Activated naive CD4-positive, alpha-beta T cell treated with anti-CD3 and anti-CD28 coated beads for 36 hours (primary cell): ENCODE measurements at regions not wholly inside any gene's neighbourhood (a gene's known extent, or its start where the extent isn't known, plus 50 kb on each side); places are given as distances from the start of the nearest gene placed in this dataset.

Source experiments
- CTCF ChIA-PET: fragments of 350-600 bp; sonication (Branson Sonifier 250); formaldehyde crosslinking; loops from one replicate; lab custom pipeline; 2021; ENCODE audit warnings: antibody characterized with exemption; lab: Charles Lee
- DNase-seq: peaks from one replicate; pipeline ENCODE4 v3.0.0-alpha.2; 2020
- H3K27ac Mint-ChIP-seq: one replicate; pipeline ENCODE4 v1.8.0; 2021; ENCODE audit warnings: mild to moderate bottlenecking, mixed read lengths
- H3K27me3 Mint-ChIP-seq: one replicate; pipeline ENCODE4 v1.8.0; 2021; ENCODE audit warnings: low read depth, mixed read lengths
- H3K36me3 Mint-ChIP-seq: one replicate; pipeline ENCODE4 v1.8.0; 2021; ENCODE audit warnings: low read depth, mixed read lengths
- H3K4me1 Mint-ChIP-seq: one replicate; pipeline ENCODE4 v1.8.0; 2021; ENCODE audit warnings: low read depth, mixed read lengths
- H3K4me3 Mint-ChIP-seq: one replicate; pipeline ENCODE4 v1.8.0; 2021; ENCODE audit warnings: mild to moderate bottlenecking, moderate library complexity, mixed read lengths
- H3K9me3 Mint-ChIP-seq: one replicate; pipeline ENCODE4 v1.8.0; 2021; ENCODE audit warnings: mixed read lengths
- intact Hi-C: fragments of 100-400 bp; cut with micrococcal nuclease; formaldehyde crosslinking; loops from one replicate; pipeline ENCODE4 v1.15.1; 2023

DNA sequence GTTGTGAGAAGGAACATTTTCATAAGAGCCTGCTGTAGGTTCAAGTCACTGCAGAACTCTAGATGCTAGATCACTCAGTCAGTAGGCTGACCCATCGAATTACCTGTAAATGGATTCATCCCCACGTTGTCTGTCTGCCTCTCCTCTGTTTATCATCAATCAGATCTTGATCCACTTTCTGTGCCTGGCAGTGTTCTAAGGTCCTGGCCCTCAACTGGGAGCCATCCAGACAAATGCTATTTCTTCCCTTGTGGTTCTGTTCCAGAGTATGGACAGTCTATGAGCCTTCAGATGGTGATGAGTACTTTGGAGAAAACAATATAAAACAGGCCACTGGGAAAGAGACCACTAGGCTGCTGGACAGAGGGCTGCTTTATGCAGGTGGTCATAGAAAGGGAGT, 699.4 kb upstream of the TMEM132C start:
- intact Hi-C loops: no loop called here
- no peaks in the 10 kb centered on the region for H3K4me1 Mint-ChIP-seq
- H3K27ac Mint-ChIP-seq: no peak overlapping the region

DNA sequence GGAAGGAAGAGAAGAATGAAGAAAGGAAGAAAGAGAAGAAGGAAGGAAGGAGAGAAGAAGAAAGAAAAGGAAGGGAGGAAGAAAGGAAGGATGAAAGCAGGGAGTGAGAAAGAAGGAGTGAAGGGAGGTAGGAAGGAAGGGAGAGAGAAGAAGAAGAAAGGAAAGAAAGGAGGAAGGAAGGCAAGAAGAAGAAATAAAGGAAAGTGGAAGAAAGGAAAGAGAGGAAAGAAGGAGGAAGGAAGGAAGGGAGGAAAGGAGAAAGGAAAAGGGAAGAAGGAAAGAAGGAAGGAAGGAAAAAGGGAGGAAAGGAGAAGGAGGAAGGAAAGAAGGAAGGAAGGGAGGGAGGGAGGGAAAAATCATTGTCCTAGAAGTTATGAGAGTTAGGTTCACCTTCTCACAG, 696.6 kb upstream of the TMEM132C start:
- no peak for DNase-seq
- CTCF ChIA-PET: no interaction called here
- intact Hi-C loops: no loop called here
- no peak overlapping the region for H3K4me3 Mint-ChIP-seq
- no peaks in the 10 kb centered on the region for H3K27me3 Mint-ChIP-seq
- no peaks in the 10 kb centered on the region for H3K4me1 Mint-ChIP-seq
- H3K36me3 Mint-ChIP-seq: no peaks in the 10 kb centered on the region
- peaks cover 8% of the 10 kb centered on the region for H3K9me3 Mint-ChIP-seq
- no peak overlapping the region for H3K27ac Mint-ChIP-seq

More for the DNA sequence above, 699.4 kb upstream of the TMEM132C start:
- no peak for DNase-seq
- Mint-ChIP-seq H3K4me3 (no peak overlapping the region), H3K9me3 (peaks cover 12% of the 10 kb centered on the region), H3K36me3 (no peaks in the 10 kb centered on the region), H3K27me3 (peaks cover 5% of the 10 kb centered on the region)
- CTCF ChIA-PET: no interaction called here

DNA sequence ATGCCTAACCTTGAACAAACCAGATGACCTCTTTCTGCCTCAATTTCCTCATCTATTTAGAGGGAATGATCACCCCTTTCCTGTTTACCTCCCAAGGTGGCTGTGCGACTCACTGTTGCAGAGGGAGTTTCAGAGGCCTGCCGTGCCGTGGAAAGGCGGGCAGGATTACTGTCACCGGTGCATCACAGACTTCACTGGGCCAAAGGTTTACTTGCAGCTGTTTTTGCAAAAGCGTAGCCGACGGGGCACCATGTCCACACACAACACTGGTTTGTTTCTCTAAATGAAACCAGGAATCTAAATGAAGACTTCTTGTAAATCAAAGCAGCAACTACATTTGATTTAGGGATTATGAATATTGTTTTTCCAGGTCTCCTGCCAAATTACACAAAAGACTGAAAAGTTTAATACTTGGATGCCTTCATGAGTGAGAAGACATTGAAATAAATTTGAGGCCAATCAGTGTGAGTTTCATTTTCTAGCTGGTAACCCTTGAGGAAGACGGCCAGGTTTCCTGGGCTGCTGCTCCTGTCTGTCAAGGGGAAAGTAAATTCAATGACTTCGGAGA, 696.1 kb upstream of the TMEM132C start:
- Mint-ChIP-seq H3K4me1 (no peaks in the 10 kb centered on the region), H3K27ac (no peak overlapping the region), H3K27me3 (no peaks in the 10 kb centered on the region), H3K9me3 (peaks cover 8% of the 10 kb centered on the region), H3K36me3 (no peaks in the 10 kb centered on the region), H3K4me3 (no peak overlapping the region)
- intact Hi-C loops: no loop called here
- CTCF ChIA-PET: no interaction called here
- no peak for DNase-seq

DNA sequence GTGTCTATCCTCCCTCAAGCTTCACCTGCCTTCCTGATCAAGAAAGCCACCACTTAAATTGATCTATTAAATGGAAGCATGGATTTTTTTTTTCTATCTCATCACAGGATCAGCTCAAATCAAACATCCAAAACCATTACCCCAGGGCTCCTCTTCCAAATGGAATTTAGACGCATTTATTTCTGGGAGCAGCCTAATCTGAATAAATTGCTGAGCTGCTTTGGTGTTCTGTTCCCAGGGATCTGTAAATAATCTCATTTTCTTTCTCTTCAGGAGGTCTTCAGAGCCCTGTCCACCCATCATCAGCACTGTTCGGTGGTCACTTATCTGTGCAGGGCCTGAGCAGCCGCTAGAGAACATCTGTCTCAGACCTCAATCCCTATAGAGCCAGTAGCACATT, 695.4 kb upstream of the TMEM132C start:
- no peaks in the 10 kb centered on the region for H3K4me1 Mint-ChIP-seq
- no peak for DNase-seq
- peaks cover 8% of the 10 kb centered on the region for H3K9me3 Mint-ChIP-seq
- no peak overlapping the region for H3K4me3 Mint-ChIP-seq
- intact Hi-C loops: no loop called here
- no peak overlapping the region for H3K27ac Mint-ChIP-seq
- H3K27me3 Mint-ChIP-seq: no peaks in the 10 kb centered on the region
- CTCF ChIA-PET: no interaction called here
- no peaks in the 10 kb centered on the region for H3K36me3 Mint-ChIP-seq

DNA sequence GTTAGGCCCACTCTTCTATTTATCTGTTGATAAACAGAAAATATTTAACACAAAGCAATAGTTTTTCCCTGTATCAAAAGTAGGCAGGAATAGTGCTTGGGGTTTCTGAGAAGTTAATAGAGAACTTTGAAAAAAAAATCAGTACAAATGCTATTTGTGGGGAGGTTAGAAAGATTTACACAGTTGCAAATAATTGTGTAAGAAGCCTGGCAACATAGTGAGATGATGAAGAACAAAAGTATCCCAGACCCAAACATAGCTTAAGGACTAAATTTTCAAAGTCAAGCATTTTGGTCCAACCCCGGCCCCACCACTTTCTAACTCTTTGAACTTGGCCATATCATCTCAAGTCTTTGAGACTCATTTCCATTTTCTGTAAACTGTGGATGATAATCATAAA, 687.5 kb upstream of the TMEM132C start:
- no peak overlapping the region for H3K27ac Mint-ChIP-seq
- CTCF ChIA-PET: no interaction called here
- H3K36me3 Mint-ChIP-seq: no peaks in the 10 kb centered on the region
- intact Hi-C loops: no loop called here
- H3K9me3 Mint-ChIP-seq: no peaks in the 10 kb centered on the region
- DNase-seq: no peak
- no peaks in the 10 kb centered on the region for H3K4me1 Mint-ChIP-seq
- H3K27me3 Mint-ChIP-seq: no peaks in the 10 kb centered on the region
- no peak overlapping the region for H3K4me3 Mint-ChIP-seq

DNA sequence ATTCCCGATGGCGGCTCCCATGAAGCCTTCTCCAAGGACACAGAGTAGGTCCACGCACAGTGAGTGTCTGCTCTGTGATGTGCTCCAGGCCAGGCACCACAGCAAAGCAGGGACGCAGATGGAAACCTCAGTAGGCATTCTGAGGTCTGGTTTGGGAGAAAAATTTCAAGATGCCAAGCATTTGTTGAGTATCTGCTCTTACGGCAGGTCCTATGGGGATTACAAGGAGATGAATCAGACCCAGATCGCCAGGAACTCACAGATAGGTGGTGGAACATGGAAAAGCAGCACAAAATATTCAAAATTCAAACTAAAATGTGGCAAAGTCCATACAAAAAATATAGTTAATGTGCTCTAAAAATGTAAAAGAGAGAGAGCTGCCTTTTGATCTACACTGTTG, 684.9 kb upstream of the TMEM132C start:
- Mint-ChIP-seq H3K36me3 (peaks cover 2% of the 10 kb centered on the region), H3K27me3 (no peaks in the 10 kb centered on the region), H3K4me3 (no peak overlapping the region), H3K27ac (no peak overlapping the region), H3K4me1 (no peaks in the 10 kb centered on the region), H3K9me3 (peaks cover 2% of the 10 kb centered on the region)
- CTCF ChIA-PET: no interaction called here
- DNase-seq: no peak
- intact Hi-C loops: no loop called here

DNA sequence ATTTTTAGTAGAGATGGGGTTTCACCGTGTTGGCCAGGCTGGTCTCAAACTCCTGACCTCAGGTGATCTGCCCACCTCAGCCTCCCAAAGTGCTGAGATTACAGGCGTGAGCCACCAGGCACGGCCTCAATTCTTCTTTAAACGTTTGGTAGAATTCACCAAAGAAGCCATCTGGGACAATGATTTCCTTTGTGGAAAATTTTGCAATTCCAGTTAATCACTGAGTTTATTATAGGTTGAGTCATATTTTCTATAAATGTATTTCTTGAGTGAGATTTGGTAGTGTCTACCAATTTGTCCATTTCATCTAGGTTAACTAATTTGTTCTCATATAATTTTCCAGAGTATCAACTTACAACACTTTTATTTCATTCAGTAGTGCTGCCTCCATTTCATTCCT, 683.9 kb upstream of the TMEM132C start:
- Mint-ChIP-seq H3K4me1 (no peaks in the 10 kb centered on the region), H3K27me3 (no peaks in the 10 kb centered on the region), H3K36me3 (peaks cover 2% of the 10 kb centered on the region), H3K4me3 (no peak overlapping the region), H3K27ac (no peak overlapping the region), H3K9me3 (peaks cover 3% of the 10 kb centered on the region)
- DNase-seq: no peak
- intact Hi-C loops: no loop called here
- CTCF ChIA-PET: no interaction called here

DNA sequence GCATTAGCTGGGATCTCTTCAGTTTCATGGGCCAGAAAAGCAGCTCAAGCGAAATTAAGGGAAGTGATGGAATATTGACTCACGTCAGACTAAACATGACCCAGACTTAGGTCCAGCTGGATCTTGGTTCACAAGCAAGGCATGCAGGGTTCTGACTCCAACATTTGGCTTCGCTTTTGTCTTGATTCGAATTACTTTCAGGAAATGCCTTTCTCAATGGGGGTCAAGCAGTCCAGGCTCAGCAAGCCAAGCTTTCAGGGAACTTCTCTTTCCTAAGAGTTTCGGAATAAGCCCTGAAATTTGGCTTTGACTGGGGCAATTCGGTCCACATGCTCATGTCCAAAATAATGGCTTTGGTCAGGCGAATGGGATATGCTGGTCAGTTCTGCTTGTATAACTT, 678.7 kb upstream of the TMEM132C start:
- CTCF ChIA-PET: interaction anchor here (1.3 kb wide), 1 partner anchor 89 kb away, joined by 4 read pairs; no protein-coding TSS in a partner anchor
- Mint-ChIP-seq H3K36me3 (peaks cover 2% of the 10 kb centered on the region), H3K4me3 (no peak overlapping the region), H3K27ac (no peak overlapping the region), H3K9me3 (peaks cover 3% of the 10 kb centered on the region), H3K4me1 (no peaks in the 10 kb centered on the region), H3K27me3 (peaks cover 2% of the 10 kb centered on the region)
- intact Hi-C loops: no loop called here
- DNase-seq: no peak

DNA sequence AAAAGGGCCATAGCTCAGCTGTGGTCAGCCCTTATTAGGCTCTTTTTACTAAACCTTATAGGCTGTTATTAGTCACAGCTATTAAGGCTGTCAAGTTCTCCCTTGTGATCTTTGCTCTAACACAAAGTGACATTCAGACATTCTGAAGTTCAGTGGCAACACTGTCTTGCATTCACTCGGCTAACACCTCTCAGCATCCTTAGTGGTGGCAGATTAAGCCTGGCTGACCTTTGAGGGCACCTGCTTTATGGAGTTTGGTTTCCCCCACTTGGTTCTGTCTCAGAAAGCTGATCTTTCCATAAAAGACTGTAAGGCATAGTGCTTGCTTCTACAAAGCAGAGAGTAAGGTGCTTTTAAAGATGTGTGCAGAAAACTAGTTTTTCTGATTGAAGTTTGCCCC, 677.4 kb upstream of the TMEM132C start:
- CTCF ChIA-PET: no interaction called here
- H3K36me3 Mint-ChIP-seq: peaks cover 2% of the 10 kb centered on the region
- no peak overlapping the region for H3K27ac Mint-ChIP-seq
- no peak overlapping the region for H3K4me3 Mint-ChIP-seq
- H3K9me3 Mint-ChIP-seq: peaks cover 3% of the 10 kb centered on the region
- H3K4me1 Mint-ChIP-seq: no peaks in the 10 kb centered on the region
- no peak for DNase-seq
- intact Hi-C loops: no loop called here
- peaks cover 2% of the 10 kb centered on the region for H3K27me3 Mint-ChIP-seq

DNA sequence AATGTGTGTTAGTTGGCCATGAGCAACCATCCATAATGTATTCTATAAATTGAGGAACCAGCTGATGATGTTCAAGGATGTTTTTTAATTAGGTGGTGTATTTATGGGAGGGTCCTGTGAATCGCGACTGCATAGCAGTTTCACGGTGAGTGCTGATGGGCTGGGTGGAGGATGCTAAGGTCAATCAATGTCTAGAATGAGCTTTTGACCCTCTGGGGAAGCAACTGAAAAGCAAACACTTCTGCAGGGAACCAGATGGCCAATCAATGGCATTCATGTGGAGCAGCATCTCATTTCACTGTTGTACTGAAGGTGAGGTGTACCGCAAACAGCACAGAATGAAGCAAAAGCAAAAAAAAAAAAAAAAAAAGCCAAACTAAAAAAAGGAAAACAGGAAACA, 676.1 kb upstream of the TMEM132C start:
- no peak overlapping the region for H3K27ac Mint-ChIP-seq
- H3K4me3 Mint-ChIP-seq: no peak overlapping the region

DNA sequence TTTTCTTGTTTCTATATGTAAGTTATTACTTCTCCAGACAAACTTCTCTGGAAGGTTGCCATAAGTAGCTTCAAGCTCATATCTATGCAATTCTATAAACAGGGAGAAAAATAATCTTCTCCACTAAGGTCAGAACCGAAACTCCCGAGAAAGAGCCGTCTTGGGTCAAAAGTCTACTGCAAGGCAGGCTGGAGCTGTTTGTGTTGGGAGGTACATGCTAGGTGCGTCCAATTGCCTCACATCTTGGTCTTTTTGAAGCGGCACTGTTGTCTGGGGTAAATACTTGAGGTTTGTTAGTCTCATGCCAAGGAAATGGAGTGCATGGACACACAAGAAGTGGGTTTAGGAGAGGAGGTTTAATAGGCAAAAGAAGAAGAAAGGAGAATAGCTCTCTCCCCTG, 674.7 kb upstream of the TMEM132C start:
- no peak overlapping the region for H3K4me3 Mint-ChIP-seq
- H3K4me1 Mint-ChIP-seq: no peaks in the 10 kb centered on the region
- CTCF ChIA-PET: no interaction called here
- H3K9me3 Mint-ChIP-seq: peaks cover 1% of the 10 kb centered on the region
- peaks cover 2% of the 10 kb centered on the region for H3K27me3 Mint-ChIP-seq
- no peaks in the 10 kb centered on the region for H3K36me3 Mint-ChIP-seq
- no peak for DNase-seq
- intact Hi-C loops: no loop called here
- H3K27ac Mint-ChIP-seq: no peak overlapping the region

More for the DNA sequence above, 676.1 kb upstream of the TMEM132C start:
- H3K27me3 Mint-ChIP-seq: peaks cover 2% of the 10 kb centered on the region
- no peaks in the 10 kb centered on the region for H3K4me1 Mint-ChIP-seq
- H3K9me3 Mint-ChIP-seq: peaks cover 3% of the 10 kb centered on the region
- H3K36me3 Mint-ChIP-seq: peaks cover 2% of the 10 kb centered on the region
- CTCF ChIA-PET: no interaction called here
- no peak for DNase-seq
- intact Hi-C loops: no loop called here

DNA sequence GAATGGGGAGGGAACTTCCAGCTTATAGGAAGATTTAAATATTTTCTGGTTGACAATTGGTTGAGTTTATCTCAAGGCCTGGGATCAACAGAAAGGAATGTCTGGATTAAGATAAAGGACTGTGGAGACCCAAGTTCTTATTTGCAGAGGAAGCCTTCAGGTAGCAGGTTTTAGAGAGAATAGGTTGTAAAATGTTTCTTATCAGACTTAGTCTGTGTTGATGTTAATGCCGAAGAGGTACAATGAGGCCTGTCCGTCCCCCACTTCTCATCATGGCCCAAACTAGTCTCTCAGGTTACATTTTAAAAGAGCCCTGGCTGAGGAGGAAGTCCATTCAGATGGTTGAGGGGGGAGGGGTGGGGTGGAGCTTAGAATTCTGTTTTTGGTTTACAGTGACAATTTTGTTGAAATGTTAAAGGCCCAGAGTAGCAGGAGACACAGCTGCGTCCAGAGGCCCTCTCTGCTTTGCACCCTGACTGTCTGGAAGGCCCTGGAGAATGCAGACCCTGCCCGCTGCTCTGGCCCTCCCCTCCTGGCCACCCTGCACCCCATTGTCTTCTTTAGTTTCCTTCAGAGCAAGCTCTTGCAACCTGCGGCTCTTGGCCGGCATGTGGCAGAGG, 672.5 kb upstream of the TMEM132C start:
- CTCF ChIA-PET: no interaction called here
- H3K4me1 Mint-ChIP-seq: no peaks in the 10 kb centered on the region
- DNase-seq: no peak
- no peak overlapping the region for H3K4me3 Mint-ChIP-seq
- H3K27me3 Mint-ChIP-seq: peaks cover 2% of the 10 kb centered on the region
- no peaks in the 10 kb centered on the region for H3K36me3 Mint-ChIP-seq
- intact Hi-C loops: no loop called here
- no peak overlapping the region for H3K27ac Mint-ChIP-seq
- H3K9me3 Mint-ChIP-seq: no peaks in the 10 kb centered on the region

DNA sequence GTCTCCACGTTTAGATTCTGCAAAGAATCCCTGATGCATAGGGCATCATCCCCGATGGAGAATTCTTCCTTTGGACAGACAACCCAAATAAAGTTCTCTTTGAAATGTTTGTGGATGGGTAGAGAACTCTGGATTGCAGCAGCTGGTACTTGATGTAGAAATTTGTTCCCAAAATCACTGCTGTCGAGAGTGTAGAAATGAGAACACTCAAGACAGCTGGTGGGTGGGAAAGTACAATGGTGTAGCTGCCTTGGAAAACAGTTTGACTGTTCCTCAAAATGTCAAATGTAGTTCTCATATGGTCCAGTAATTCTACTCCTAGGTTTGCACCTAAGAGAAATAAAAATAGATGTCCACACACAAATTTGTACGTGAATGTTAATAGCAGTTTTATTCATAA, 671.5 kb upstream of the TMEM132C start:
- Mint-ChIP-seq H3K9me3 (no peaks in the 10 kb centered on the region), H3K27ac (no peak overlapping the region), H3K4me1 (no peaks in the 10 kb centered on the region), H3K36me3 (no peaks in the 10 kb centered on the region), H3K4me3 (no peak overlapping the region), H3K27me3 (peaks cover 2% of the 10 kb centered on the region)
- intact Hi-C loops: no loop called here
- DNase-seq: no peak
- CTCF ChIA-PET: interaction anchor here (0.6 kb wide), 1 partner anchor 1168 kb away, joined by 3 read pairs; no protein-coding TSS in a partner anchor
